K562 (cell line): ENCODE measurements at regions not wholly inside any gene's neighbourhood (a gene's known extent, or its start where the extent isn't known, plus 50 kb on each side); places are given as distances from the start of the nearest gene placed in this dataset.

Source experiments
- CLOCK ChIP-seq: fragments of 250-450 bp; sonication (Bioruptor Pico); IDR thresholded peaks from 2 replicates; pipeline ENCODE4 v1.4.0; 2020; ENCODE audit warnings: mild to moderate bottlenecking, moderate library complexity, borderline replicate concordance
- HDAC8 ChIP-seq: fragments of 450-650 bp; IDR thresholded peaks from 2 replicates; pipeline ENCODE4 v1.6.1; 2016; ENCODE audit warnings: mild to moderate bottlenecking, missing genetic modification characterization, moderate library complexity, missing compliant biosample characterization
- MYBL2 ChIP-seq, 2 experiments: fragments of 450-650 bp in 1 of 2; sonication (generic) in 1 of 2; formaldehyde crosslinking in 1 of 2; IDR thresholded peaks; 2 replicates each; pipeline versions ENCODE4 v1.6.1 to v1.8.1; 2017 to 2022; ENCODE audit warnings: borderline replicate concordance in 1 of 2, inconsistent platforms in 1 of 2, low read depth in 1 of 2, mild to moderate bottlenecking in 1 of 2, missing genetic modification reagents in 1 of 2, moderate library complexity in 1 of 2
- ZNF3 ChIP-seq: fragments of 250-450 bp; sonication (Bioruptor Pico); IDR thresholded peaks from 2 replicates; pipeline ENCODE4 v1.5.0; 2021; ENCODE audit warnings: mild to moderate bottlenecking, moderate library complexity
- TF ChIP-seq, protein P1 (sequence below): fragments of 250-450 bp; sonication (Bioruptor Pico); IDR thresholded peaks from 2 replicates; pipeline ENCODE4 v1.4.0; 2020; ENCODE audit warnings: mild to moderate bottlenecking, moderate library complexity
- TF ChIP-seq, protein P2 (sequence below), 2 experiments: IDR thresholded peaks; 2 replicates each; pipeline ENCODE4 v1.6.1; 2011; ENCODE audit warnings: borderline replicate concordance in 1 of 2, control low read depth in 1 of 2, low read depth in 1 of 2, low read length in 1 of 2, mild to moderate bottlenecking in 1 of 2, mixed read lengths in 1 of 2, moderate library complexity in 1 of 2; ENCODE audit not compliant: insufficient read depth in 1 of 2, insufficient read length in 1 of 2, poor library complexity in 1 of 2, severe bottlenecking in 1 of 2; ENCODE audit errors: extremely low read depth in 1 of 2

GRCh38 chr6:145538989-145539388 is 196.3 kb downstream of the EPM2A start (continued):
- no peak for TF ChIP-seq CLOCK (CRISPR knock-in tag)
- no peak for TF ChIP-seq ZNF3
- TF ChIP-seq, protein P1, sequence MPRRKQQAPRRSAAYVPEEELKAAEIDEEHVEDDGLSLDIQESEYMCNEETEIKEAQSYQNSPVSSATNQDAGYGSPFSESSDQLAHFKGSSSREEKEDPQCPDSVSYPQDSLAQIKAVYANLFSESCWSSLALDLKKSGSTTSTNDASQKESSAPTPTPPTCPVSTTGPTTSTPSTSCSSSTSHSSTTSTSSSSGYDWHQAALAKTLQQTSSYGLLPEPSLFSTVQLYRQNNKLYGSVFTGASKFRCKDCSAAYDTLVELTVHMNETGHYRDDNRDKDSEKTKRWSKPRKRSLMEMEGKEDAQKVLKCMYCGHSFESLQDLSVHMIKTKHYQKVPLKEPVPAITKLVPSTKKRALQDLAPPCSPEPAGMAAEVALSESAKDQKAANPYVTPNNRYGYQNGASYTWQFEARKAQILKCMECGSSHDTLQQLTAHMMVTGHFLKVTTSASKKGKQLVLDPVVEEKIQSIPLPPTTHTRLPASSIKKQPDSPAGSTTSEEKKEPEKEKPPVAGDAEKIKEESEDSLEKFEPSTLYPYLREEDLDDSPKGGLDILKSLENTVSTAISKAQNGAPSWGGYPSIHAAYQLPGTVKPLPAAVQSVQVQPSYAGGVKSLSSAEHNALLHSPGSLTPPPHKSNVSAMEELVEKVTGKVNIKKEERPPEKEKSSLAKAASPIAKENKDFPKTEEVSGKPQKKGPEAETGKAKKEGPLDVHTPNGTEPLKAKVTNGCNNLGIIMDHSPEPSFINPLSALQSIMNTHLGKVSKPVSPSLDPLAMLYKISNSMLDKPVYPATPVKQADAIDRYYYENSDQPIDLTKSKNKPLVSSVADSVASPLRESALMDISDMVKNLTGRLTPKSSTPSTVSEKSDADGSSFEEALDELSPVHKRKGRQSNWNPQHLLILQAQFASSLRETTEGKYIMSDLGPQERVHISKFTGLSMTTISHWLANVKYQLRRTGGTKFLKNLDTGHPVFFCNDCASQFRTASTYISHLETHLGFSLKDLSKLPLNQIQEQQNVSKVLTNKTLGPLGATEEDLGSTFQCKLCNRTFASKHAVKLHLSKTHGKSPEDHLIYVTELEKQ (CRISPR knock-in tag) = no peak
- TF ChIP-seq HDAC8 (tag) = no peak
- no peak for TF ChIP-seq MYBL2 (IDR thresholded peaks at IDR 0.05; ENCODE audit: low read depth)
- TF ChIP-seq MYBL2 (CRISPR knock-in tag; IDR thresholded peaks at IDR 0.05; ENCODE audit: borderline replicate concordance) = no peak
- TF ChIP-seq, protein P2, sequence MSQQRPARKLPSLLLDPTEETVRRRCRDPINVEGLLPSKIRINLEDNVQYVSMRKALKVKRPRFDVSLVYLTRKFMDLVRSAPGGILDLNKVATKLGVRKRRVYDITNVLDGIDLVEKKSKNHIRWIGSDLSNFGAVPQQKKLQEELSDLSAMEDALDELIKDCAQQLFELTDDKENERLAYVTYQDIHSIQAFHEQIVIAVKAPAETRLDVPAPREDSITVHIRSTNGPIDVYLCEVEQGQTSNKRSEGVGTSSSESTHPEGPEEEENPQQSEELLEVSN (IDR thresholded peaks at IDR 0.05; ENCODE audit: borderline replicate concordance in 1 of 2, extremely low read depth in 1 of 2, insufficient read depth in 1 of 2, insufficient read length in 1 of 2, low read depth in 1 of 2, low read length in 1 of 2, poor library complexity in 1 of 2, severe bottlenecking in 1 of 2) = no peak
